Endothelial cell (in vitro differentiated cells): ENCODE measurements at regions not wholly inside any gene's neighbourhood (a gene's known extent, or its start where the extent isn't known, plus 50 kb on each side); places are given as distances from the start of the nearest gene placed in this dataset.

Experiments
- DNase-seq: peaks from one replicate; pipeline ENCODE4 v3.0.0; 2021; ENCODE audit warnings: low spot score
- H3K27ac Mint-ChIP-seq: one replicate; pipeline ENCODE4 v1.8.0; 2021; ENCODE audit warnings: mixed read lengths, inconsistent platforms; ENCODE audit not compliant: unreplicated experiment
- H3K27me3 Mint-ChIP-seq: one replicate; pipeline ENCODE4 v1.8.0; 2021; ENCODE audit warnings: mild to moderate bottlenecking, moderate library complexity, mixed read lengths, inconsistent platforms; ENCODE audit not compliant: unreplicated experiment
- H3K36me3 Mint-ChIP-seq: one replicate; pipeline ENCODE4 v1.8.0; 2021; ENCODE audit warnings: mild to moderate bottlenecking, low read depth, mixed read lengths, inconsistent platforms; ENCODE audit not compliant: unreplicated experiment
- H3K4me1 Mint-ChIP-seq: one replicate; pipeline ENCODE4 v1.8.0; 2021; ENCODE audit warnings: mild to moderate bottlenecking, mixed read lengths, inconsistent platforms; ENCODE audit not compliant: unreplicated experiment
- H3K4me3 Mint-ChIP-seq: one replicate; pipeline ENCODE4 v1.8.0; 2021; ENCODE audit warnings: mild to moderate bottlenecking, mixed read lengths, inconsistent platforms; ENCODE audit not compliant: unreplicated experiment
- H3K9me3 Mint-ChIP-seq: one replicate; pipeline ENCODE4 v1.8.0; 2021; ENCODE audit warnings: mixed read lengths, inconsistent platforms; ENCODE audit not compliant: unreplicated experiment
- TF ChIP-seq, protein P1 (sequence below): fragments of 200-600 bp; sonication (generic); IDR thresholded peaks from one replicate; pipeline ENCODE4 v1.5.0; 2021; ENCODE audit warnings: antibody characterized with exemption; ENCODE audit not compliant: unreplicated experiment

- Mint-ChIP-seq H3K27ac (no peak overlapping the region), H3K9me3 (no peaks in the 10 kb centered on the region), H3K36me3 (no peaks in the 10 kb centered on the region), H3K27me3 (no peaks in the 10 kb centered on the region), H3K4me3 (no peak overlapping the region), H3K4me1 (no peaks in the 10 kb centered on the region)
- TF ChIP-seq, protein P1, sequence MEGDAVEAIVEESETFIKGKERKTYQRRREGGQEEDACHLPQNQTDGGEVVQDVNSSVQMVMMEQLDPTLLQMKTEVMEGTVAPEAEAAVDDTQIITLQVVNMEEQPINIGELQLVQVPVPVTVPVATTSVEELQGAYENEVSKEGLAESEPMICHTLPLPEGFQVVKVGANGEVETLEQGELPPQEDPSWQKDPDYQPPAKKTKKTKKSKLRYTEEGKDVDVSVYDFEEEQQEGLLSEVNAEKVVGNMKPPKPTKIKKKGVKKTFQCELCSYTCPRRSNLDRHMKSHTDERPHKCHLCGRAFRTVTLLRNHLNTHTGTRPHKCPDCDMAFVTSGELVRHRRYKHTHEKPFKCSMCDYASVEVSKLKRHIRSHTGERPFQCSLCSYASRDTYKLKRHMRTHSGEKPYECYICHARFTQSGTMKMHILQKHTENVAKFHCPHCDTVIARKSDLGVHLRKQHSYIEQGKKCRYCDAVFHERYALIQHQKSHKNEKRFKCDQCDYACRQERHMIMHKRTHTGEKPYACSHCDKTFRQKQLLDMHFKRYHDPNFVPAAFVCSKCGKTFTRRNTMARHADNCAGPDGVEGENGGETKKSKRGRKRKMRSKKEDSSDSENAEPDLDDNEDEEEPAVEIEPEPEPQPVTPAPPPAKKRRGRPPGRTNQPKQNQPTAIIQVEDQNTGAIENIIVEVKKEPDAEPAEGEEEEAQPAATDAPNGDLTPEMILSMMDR, result no peak
- DNase-seq, result no peak
These were observed 88.9 kb upstream of the GULP1 start for GRCh38 chr2:188202777-188203176.

GRCh38 chr2:188203776-188204175 is 87.9 kb upstream of the GULP1 start:
- DNase-seq, result no peak
- Mint-ChIP-seq H3K27ac (no peak overlapping the region), H3K27me3 (no peaks in the 10 kb centered on the region), H3K9me3 (no peaks in the 10 kb centered on the region), H3K4me3 (no peak overlapping the region), H3K4me1 (no peaks in the 10 kb centered on the region), H3K36me3 (no peaks in the 10 kb centered on the region)
- TF ChIP-seq, protein P1, result no peak

DNA sequence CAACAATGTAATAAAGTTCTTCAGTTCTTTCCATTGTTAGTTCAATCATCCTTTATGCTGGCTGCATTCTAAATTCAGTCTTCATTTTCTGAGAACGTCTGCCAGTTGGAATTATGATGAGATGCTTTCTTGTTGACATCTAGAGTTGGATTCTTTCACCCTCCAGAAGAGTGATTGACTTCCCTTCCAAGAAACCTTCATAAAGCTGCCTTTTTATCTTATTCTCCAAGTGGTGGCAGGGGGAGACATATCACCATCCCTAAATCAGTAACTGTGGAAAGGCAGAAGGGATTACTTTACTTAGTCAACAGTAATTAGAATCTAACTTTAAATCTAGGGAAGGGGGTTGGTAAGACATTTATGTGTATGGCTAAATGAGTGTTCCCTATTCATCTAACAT is 86.8 kb upstream of the GULP1 start:
- TF ChIP-seq, protein P1, result no peak
- Mint-ChIP-seq H3K4me1 (no peaks in the 10 kb centered on the region), H3K4me3 (no peak overlapping the region), H3K36me3 (no peaks in the 10 kb centered on the region), H3K27ac (no peak overlapping the region), H3K9me3 (no peaks in the 10 kb centered on the region), H3K27me3 (peaks cover 2% of the 10 kb centered on the region)
- DNase-seq, result no peak

DNA sequence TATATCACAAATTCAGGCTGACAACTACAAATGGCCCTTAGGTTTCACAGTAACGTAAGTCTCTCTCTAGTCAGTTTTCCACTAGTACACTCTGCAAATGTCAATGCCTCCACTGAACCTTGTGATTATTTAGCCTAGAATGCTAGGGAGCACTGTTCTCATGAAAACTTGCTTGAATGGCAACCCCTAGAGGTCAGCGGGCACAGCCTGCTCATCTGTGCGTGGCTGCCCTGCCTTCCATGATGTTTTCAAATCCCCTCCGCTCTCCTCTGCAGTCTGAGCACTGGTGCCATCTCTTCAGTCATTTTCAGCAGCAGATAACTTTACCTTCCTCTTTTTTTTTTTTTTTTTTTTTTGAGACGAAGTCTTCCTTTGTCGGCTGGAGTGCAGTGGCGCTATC is 84.1 kb upstream of the GULP1 start:
- TF ChIP-seq, protein P1, result no peak
- no peaks in the 10 kb centered on the region for H3K9me3 Mint-ChIP-seq
- DNase-seq, result no peak
- H3K27ac Mint-ChIP-seq, result no peak overlapping the region
- H3K4me3 Mint-ChIP-seq, result no peak overlapping the region
- peaks cover 2% of the 10 kb centered on the region for H3K27me3 Mint-ChIP-seq
- no peaks in the 10 kb centered on the region for H3K36me3 Mint-ChIP-seq
- H3K4me1 Mint-ChIP-seq, result no peaks in the 10 kb centered on the region

GRCh38 chr2:188209218-188209617 is 82.5 kb upstream of the GULP1 start:
- DNase-seq, result no peak
- Mint-ChIP-seq H3K27ac (no peak overlapping the region), H3K4me3 (no peak overlapping the region), H3K27me3 (peaks cover 2% of the 10 kb centered on the region), H3K9me3 (no peaks in the 10 kb centered on the region), H3K36me3 (no peaks in the 10 kb centered on the region), H3K4me1 (no peaks in the 10 kb centered on the region)
- TF ChIP-seq, protein P1, result no peak
